H1 (cell line): ENCODE measurements at regions not wholly inside any gene's neighbourhood (a gene's known extent, or its start where the extent isn't known, plus 50 kb on each side); places are given as distances from the start of the nearest gene placed in this dataset.

Experiments
- CTCF ChIA-PET: fragments of 300-600 bp; sonication (Branson Sonifier 250); formaldehyde crosslinking; loops from one replicate; lab custom pipeline; 2021; ENCODE audit not compliant: partially characterized antibody; lab: Charles Lee
- POLR2A ChIA-PET: fragments of 300-600 bp; sonication (Branson Sonifier 250); formaldehyde crosslinking; loops from one replicate; lab custom pipeline; 2021; ENCODE audit warnings: inconsistent platforms; ENCODE audit not compliant: partially characterized antibody; lab: Charles Lee
- DNase-seq, 2 experiments: peaks; one replicate each; pipeline versions ENCODE4 v3.0.0 to v3.0.0-alpha.2; 2010 to 2022; ENCODE audit warnings: low spot score in 2 of 2, low read depth in 1 of 2, mixed read lengths in 1 of 2
- FAIRE-seq: peaks from 2 replicates; lab custom pipeline; 2011; peaks lifted over from hg19 to GRCh38; lab: Jason Lieb, UNC
- H2AFZ ChIP-seq: 2 replicates; pipeline ENCODE4 v1.8.1; 2012; ENCODE audit warnings: low read length, inconsistent platforms
- H2AK5ac ChIP-seq: 2 replicates; pipeline ENCODE4 v1.6.1; 2013; ENCODE audit warnings: low read depth, low read length
- H2BK120ac ChIP-seq: replicated peaks from 2 replicates; pipeline ENCODE3; 2013; ENCODE audit warnings: low read depth, low read length, inconsistent platforms
- H2BK12ac ChIP-seq: 2 replicates; pipeline ENCODE4 v1.6.1; 2013; ENCODE audit warnings: low read depth, low read length
- H2BK15ac ChIP-seq: 2 replicates; pipeline ENCODE4 v1.6.1; 2013; ENCODE audit warnings: low read length
- H2BK20ac ChIP-seq: 2 replicates; pipeline ENCODE4 v1.6.1; 2013; ENCODE audit warnings: low read length
- H2BK5ac ChIP-seq: 2 replicates; pipeline ENCODE4 v1.6.1; 2013; ENCODE audit warnings: low read depth, low read length
- H3K14ac ChIP-seq: 2 replicates; pipeline ENCODE4 v1.6.1; 2013; ENCODE audit warnings: inconsistent platforms; ENCODE audit not compliant: insufficient read length
- H3K18ac ChIP-seq: 2 replicates; pipeline ENCODE4 v1.6.1; 2013; ENCODE audit warnings: low read length; ENCODE audit errors: extremely low read depth
- H3K23ac ChIP-seq: 2 replicates; pipeline ENCODE4 v1.6.1; 2013; ENCODE audit warnings: inconsistent platforms; ENCODE audit not compliant: insufficient read length
- H3K23me2 ChIP-seq: 2 replicates; pipeline ENCODE4 v1.6.1; 2013; ENCODE audit warnings: low read depth, low read length
- H3K27ac ChIP-seq: 2 replicates; pipeline ENCODE4 v1.6.1; 2011; ENCODE audit warnings: low read depth, low read length, inconsistent platforms
- H3K27me3 ChIP-seq, 4 experiments: replicated peaks in 1 of 4; 1 replicate in 1 of 4; 2 replicates in 3 of 4; pipeline versions ENCODE4 v1.6.1 to v1.8.1; 2011 to 2013; ENCODE audit warnings: low read length in 3 of 4, mild to moderate bottlenecking in 3 of 4, inconsistent platforms in 2 of 4, mixed read lengths in 2 of 4, moderate library complexity in 1 of 4; ENCODE audit not compliant: control insufficient read depth in 3 of 4, insufficient read depth in 3 of 4; ENCODE audit errors: extremely low read depth in 1 of 4
- H3K36me3 ChIP-seq, 4 experiments: 2 replicates each; pipeline versions ENCODE4 v1.6.1 to v1.8.1; 2011 to 2013; ENCODE audit warnings: mild to moderate bottlenecking in 4 of 4, low read length in 3 of 4, moderate library complexity in 2 of 4, control low read depth in 1 of 4, inconsistent platforms in 1 of 4; ENCODE audit not compliant: insufficient read depth in 4 of 4, control insufficient read depth in 2 of 4
- H3K4ac ChIP-seq: replicated peaks from 2 replicates; pipeline ENCODE3; 2013; ENCODE audit warnings: low read length, low read depth, mixed read lengths, inconsistent platforms; ENCODE audit not compliant: insufficient read length
- H3K4me1 ChIP-seq, 4 experiments: replicated peaks in 1 of 4; 1 replicate in 1 of 4; 2 replicates in 3 of 4; pipeline versions ENCODE4 v1.6.1 to v1.8.1; 2011 to 2013; ENCODE audit warnings: low read length in 3 of 4, inconsistent platforms in 2 of 4, mixed read lengths in 1 of 4; ENCODE audit not compliant: insufficient read depth in 4 of 4, control insufficient read depth in 3 of 4
- H3K4me2 ChIP-seq, 2 experiments: 2 replicates each; pipeline versions ENCODE4 v1.6.1 to v1.8.1; 2011 to 2013; ENCODE audit warnings: low read depth in 2 of 2, low read length in 2 of 2, control low read depth in 1 of 2, inconsistent platforms in 1 of 2, mild to moderate bottlenecking in 1 of 2; ENCODE audit not compliant: insufficient read depth in 1 of 2
- H3K4me3 ChIP-seq, 4 experiments: fragments of 200-600, 300-600 bp in 1 of 4; sonication (generic), shearing (Covaris generic), sonication (Bioruptor Twin) in 1 of 4; 2 replicates each; pipeline versions ENCODE4 v1.5.1 to v1.8.1; 2011 to 2016; ENCODE audit warnings: low read length in 4 of 4, low read depth in 3 of 4, control low read depth in 2 of 4, inconsistent platforms in 2 of 4, mild to moderate bottlenecking in 2 of 4, mixed read lengths in 1 of 4, moderate library complexity in 1 of 4; ENCODE audit not compliant: insufficient read depth in 2 of 4; ENCODE audit errors: extremely low read depth in 1 of 4
- H3K56ac ChIP-seq: replicated peaks from 2 replicates; pipeline ENCODE3; 2013; ENCODE audit warnings: low read depth, mild to moderate bottlenecking, mixed read lengths, low read length, inconsistent platforms; ENCODE audit not compliant: insufficient read length
- H3K79me1 ChIP-seq: 2 replicates; pipeline ENCODE4 v1.6.1; 2013; ENCODE audit warnings: low read depth, low read length, control low read depth
- H3K79me2 ChIP-seq, 2 experiments: 2 replicates each; pipeline versions ENCODE4 v1.6.1 to v1.8.1; 2012 to 2013; ENCODE audit warnings: low read length in 2 of 2, mild to moderate bottlenecking in 2 of 2, inconsistent platforms in 1 of 2; ENCODE audit not compliant: insufficient read depth in 2 of 2, control insufficient read depth in 1 of 2
- H3K9ac ChIP-seq, 4 experiments: replicated peaks in 1 of 4; 1 replicate in 1 of 4; 2 replicates in 3 of 4; pipeline versions ENCODE4 v1.6.1 to v1.8.1; 2011 to 2013; ENCODE audit warnings: low read depth in 3 of 4, low read length in 3 of 4, control low read depth in 2 of 4, mild to moderate bottlenecking in 2 of 4, moderate library complexity in 2 of 4, inconsistent platforms in 1 of 4; ENCODE audit errors: extremely low read depth in 1 of 4
- H3K9me3 ChIP-seq, 2 experiments: 2 replicates each; pipeline versions ENCODE4 v1.6.1 to v1.8.1; 2012 to 2013; ENCODE audit warnings: mild to moderate bottlenecking in 2 of 2, moderate library complexity in 2 of 2, control low read depth in 1 of 2, inconsistent platforms in 1 of 2, low read depth in 1 of 2, low read length in 1 of 2, mixed read lengths in 1 of 2; ENCODE audit not compliant: insufficient read depth in 2 of 2
- H4K20me1 ChIP-seq, 2 experiments: replicated peaks in 1 of 2; 2 replicates each; pipeline versions ENCODE3 to v1.8.1; 2011 to 2013; ENCODE audit warnings: inconsistent platforms in 2 of 2, low read length in 2 of 2, mild to moderate bottlenecking in 1 of 2; ENCODE audit not compliant: insufficient read depth in 2 of 2, control insufficient read depth in 1 of 2
- H4K5ac ChIP-seq: 2 replicates; pipeline ENCODE4 v1.6.1; 2013; ENCODE audit warnings: low read length, low read depth, mixed read lengths, inconsistent platforms; ENCODE audit not compliant: insufficient read length
- H4K8ac ChIP-seq: 2 replicates; pipeline ENCODE4 v1.8.0; 2013; ENCODE audit warnings: mild to moderate bottlenecking, moderate library complexity, low read length, inconsistent platforms; ENCODE audit not compliant: insufficient read depth; ENCODE audit errors: extremely low read depth
- H4K91ac ChIP-seq: replicated peaks from 2 replicates; pipeline ENCODE3; 2013; ENCODE audit warnings: low read length, mixed read lengths, inconsistent platforms; ENCODE audit not compliant: insufficient read length
- CBX5 ChIP-seq: fragments of 300-800, 300-1000 bp; sonication (generic); IDR thresholded peaks from 2 replicates; pipeline ENCODE4 v1.7.1; 2016; ENCODE audit warnings: antibody characterized with exemption, low read length, low read depth
- CHD1 ChIP-seq: IDR thresholded peaks from 2 replicates; pipeline ENCODE4 v1.6.1; 2012; ENCODE audit warnings: low read depth, low read length, improper control_type of control experiment
- EP300 ChIP-seq, 2 experiments: IDR thresholded peaks; 1 replicate in 1 of 2; 2 replicates in 1 of 2; pipeline ENCODE4 v1.6.1; 2011 to 2012; ENCODE audit warnings: low read depth in 2 of 2, low read length in 2 of 2, mild to moderate bottlenecking in 2 of 2, borderline replicate concordance in 1 of 2, inconsistent platforms in 1 of 2, moderate library complexity in 1 of 2
- HDAC2 ChIP-seq, 2 experiments: fragments of 300-600 bp in 1 of 2; sonication (generic) in 1 of 2; IDR thresholded peaks; 2 replicates each; pipeline ENCODE4 v1.6.1; 2011 to 2012; ENCODE audit warnings: low read depth in 2 of 2, low read length in 2 of 2, mild to moderate bottlenecking in 2 of 2, moderate library complexity in 2 of 2, borderline replicate concordance in 1 of 2, inconsistent platforms in 1 of 2
- KDM1A ChIP-seq: fragments of 200-600, 300-600 bp; sonication (generic); IDR thresholded peaks from 2 replicates; pipeline ENCODE4 v1.7.1; 2016; ENCODE audit warnings: mild to moderate bottlenecking, low read length, borderline replicate concordance
- KDM4A ChIP-seq: IDR thresholded peaks from one replicate; pipeline ENCODE4 v1.7.1; 2012; ENCODE audit warnings: low read depth, mild to moderate bottlenecking, moderate library complexity, low read length, inconsistent platforms; ENCODE audit not compliant: severe bottlenecking
- NANOG ChIP-seq: IDR thresholded peaks from 2 replicates; pipeline ENCODE4 v1.6.1; 2011; ENCODE audit warnings: low read length, low read depth, mild to moderate bottlenecking, inconsistent platforms; ENCODE audit not compliant: insufficient read depth, poor library complexity, severe bottlenecking
- NRF1 ChIP-seq: IDR thresholded peaks from 2 replicates; pipeline ENCODE4 v1.6.1; 2011; ENCODE audit warnings: mild to moderate bottlenecking, low read depth, low read length, improper control_type of control experiment
- RAD21 ChIP-seq, 2 experiments: IDR thresholded peaks in 1 of 2; conservative IDR thresholded peaks in 1 of 2; 2 replicates each; pipeline ENCODE4 v1.6.1; 2011; ENCODE audit warnings: low read depth in 2 of 2, low read length in 2 of 2, improper control_type of control experiment in 1 of 2, inconsistent platforms in 1 of 2, mild to moderate bottlenecking in 1 of 2, moderate library complexity in 1 of 2
- RFX5 ChIP-seq: IDR thresholded peaks from 2 replicates; pipeline ENCODE4 v1.6.1; 2011; ENCODE audit warnings: low read depth, low read length, improper control_type of control experiment, borderline replicate concordance
- SRF ChIP-seq: IDR thresholded peaks from 2 replicates; pipeline ENCODE4 v1.6.1; 2011; ENCODE audit warnings: mild to moderate bottlenecking, low read depth, low read length, moderate library complexity
- TCF12 ChIP-seq: IDR thresholded peaks from 2 replicates; pipeline ENCODE4 v1.6.1; 2011; ENCODE audit warnings: low read depth, mild to moderate bottlenecking, low read length
- WGBS, 2 experiments: shearing (Covaris generic) in 1 of 2; methylation state at CpG; one replicate each; pipeline versions ENCODE4 v1.1.6 to v1.1.7; 2013 to 2015; ENCODE audit warnings: low lambda C conversion rate in 2 of 2, mixed read lengths in 2 of 2, inconsistent platforms in 1 of 2, low coverage in 1 of 2, missing lambda C conversion rate in 1 of 2; ENCODE audit not compliant: insufficient replicate concordance in 2 of 2, insufficient coverage in 1 of 2, insufficient read length in 1 of 2; ENCODE audit errors: extremely low coverage in 1 of 2, missing lambda C conversion rate in 1 of 2; 5-methylcytosine and 5-hydroxymethylcytosine counted together

- H2AK5ac ChIP-seq = no peak overlapping the region
- WGBS, 2 experiments = 91% methylated on average over 2 of the region's 2 CpGs; no CpG with 5 or more reads in 1 of the 2 experiments
- peaks cover 3 to 6% (median 6%) of the 10 kb centered on the region in 4 experiments; a peak in 6 of 7 replicates for H3K4me1 ChIP-seq
- ChIA-PET POLR2A (no interaction called here), CTCF (no interaction called here)
- H3K79me2 ChIP-seq = no peaks in the 10 kb centered on the region
- no peak overlapping the region for H4K91ac ChIP-seq
- H2BK15ac ChIP-seq = no peak overlapping the region
- FAIRE-seq (no peak), DNase-seq (no peak)
- no peak overlapping the region for H3K23ac ChIP-seq
- H2BK20ac ChIP-seq = no peak overlapping the region
- no peak overlapping the region for H4K5ac ChIP-seq
- no peak overlapping the region for H2BK120ac ChIP-seq
- no peak overlapping the region for H3K4me3 ChIP-seq
- H3K27me3 ChIP-seq = no peaks in the 10 kb centered on the region
- no peak overlapping the region for H2BK5ac ChIP-seq
- no peak overlapping the region for H4K8ac ChIP-seq
- no peak overlapping the region for H3K18ac ChIP-seq
- H4K20me1 ChIP-seq = no peaks in the 10 kb centered on the region
- H3K23me2 ChIP-seq = no peaks in the 10 kb centered on the region
- no peak overlapping the region for H2BK12ac ChIP-seq
- H3K36me3 ChIP-seq = no peaks in the 10 kb centered on the region
- H3K9me3 ChIP-seq = no peaks in the 10 kb centered on the region
- no peak overlapping the region for H3K56ac ChIP-seq
- H2AFZ ChIP-seq = no peak overlapping the region
- H3K79me1 ChIP-seq = no peaks in the 10 kb centered on the region
- TF ChIP-seq KDM4A (no peak), SRF (no peak), EP300 (IDR thresholded peaks at IDR 0.05; ENCODE audit: borderline replicate concordance in 1 of 2, low read depth in 2 of 2, low read length in 2 of 2) (no peak), NANOG (no peak), HDAC2 (IDR thresholded peaks at IDR 0.05; ENCODE audit: borderline replicate concordance in 1 of 2, low read depth in 2 of 2, low read length in 2 of 2) (no peak), NRF1 (no peak), KDM1A (no peak), CHD1 (no peak), TCF12 (no peak), RFX5 (no peak), CBX5 (no peak), RAD21 (IDR thresholded peaks at IDR 0.05 in 1 of 2, conservative IDR thresholded peaks at IDR 0.05 in 1 of 2; ENCODE audit: low read depth in 2 of 2, low read length in 2 of 2) (no peak)
- no peak overlapping the region for H3K9ac ChIP-seq
- no peak overlapping the region for H3K27ac ChIP-seq
- no peak overlapping the region for H3K14ac ChIP-seq
- no peak overlapping the region for H3K4ac ChIP-seq
- H3K4me2 ChIP-seq = no peak overlapping the region
These were observed 641.5 kb upstream of the SETBP1 start for GRCh38 chr18:44039216-44039615.
